ENCODE measurements at regions not wholly inside any gene's neighbourhood (a gene's known extent, or its start where the extent isn't known, plus 50 kb on each side); places are given as distances from the start of the nearest gene placed in this dataset.

DNA sequence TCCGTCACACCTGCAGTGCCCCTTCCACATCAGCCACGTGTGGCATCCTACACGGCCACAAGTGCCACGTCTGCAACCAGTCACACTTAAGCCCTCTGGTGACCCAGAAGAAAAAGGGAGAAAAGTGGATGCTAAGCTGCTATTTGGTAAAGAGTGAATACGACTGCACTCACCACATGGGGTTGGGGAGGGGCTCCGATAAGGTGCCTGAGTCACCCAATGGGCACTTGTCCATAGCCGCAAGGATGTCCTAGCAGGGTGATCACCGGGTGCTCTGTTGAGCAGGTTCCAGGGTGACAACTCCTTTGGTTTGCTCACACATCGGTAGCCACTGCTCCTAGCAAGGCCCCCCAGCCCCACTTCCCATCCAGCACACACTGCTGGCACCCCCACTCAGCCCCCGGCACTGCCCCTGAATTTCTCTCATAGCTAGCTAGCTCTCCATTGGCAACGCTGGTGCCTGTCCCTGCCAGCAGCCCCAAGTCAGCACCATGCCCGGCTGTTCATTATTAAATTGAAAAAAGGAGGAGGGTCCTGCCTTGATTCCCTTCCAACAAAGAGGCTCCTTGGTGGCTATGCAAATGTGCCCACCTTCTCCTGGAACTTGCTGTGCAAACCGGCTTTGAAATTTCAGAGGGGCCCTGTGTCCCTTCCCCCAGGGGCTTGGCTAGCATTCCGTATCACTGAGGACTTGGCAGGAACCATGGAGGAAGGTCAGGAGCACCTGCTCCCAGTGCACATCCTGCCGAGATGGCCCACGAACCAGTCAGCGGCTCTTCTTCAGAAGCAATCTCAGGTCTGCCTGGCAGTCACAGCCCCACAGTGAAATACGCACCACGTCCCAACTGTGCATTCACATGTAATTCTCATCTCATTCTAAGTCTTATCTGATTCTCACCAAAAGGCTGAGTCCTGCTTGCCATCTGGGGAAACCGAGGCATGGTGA is 227.7 kb upstream of the DIO3 start:
- no TSS peak for BruUV-seq (replicated peaks)
- POLR2A ChIA-PET = no interaction called here
- Histone ChIP-seq H3K4me2 (ENCODE audit: insufficient read depth, low read length) (no peak overlapping the region), H3K27me3 (ENCODE audit: control insufficient read depth in 2 of 2, insufficient read depth in 2 of 2, low read length in 2 of 2) (no peaks in the 10 kb centered on the region), H3K9me3 (replicated peaks; ENCODE audit: control insufficient read depth, insufficient read depth, low read length) (no peaks in the 10 kb centered on the region), H3K27ac (ENCODE audit: insufficient read depth, low read depth, low read length) (no peak overlapping the region), H3K36me3 (ENCODE audit: control insufficient read depth in 2 of 2, extremely low read depth in 1 of 2, insufficient read depth in 2 of 2, low read length in 2 of 2) (no peaks in the 10 kb centered on the region), H3K9ac (replicated peaks; ENCODE audit: extremely low read depth, insufficient read depth, low read length) (no peak overlapping the region), H4K20me1 (replicated peaks; ENCODE audit: control insufficient read depth, extremely low read depth, insufficient read depth, low read length) (no peaks in the 10 kb centered on the region), H3K79me2 (ENCODE audit: control insufficient read depth, insufficient read depth, low read length) (no peaks in the 10 kb centered on the region), H3K4me1 (ENCODE audit: control insufficient read depth, extremely low read depth, insufficient read depth, low read length) (no peaks in the 10 kb centered on the region), H3K9me1 (replicated peaks; ENCODE audit: control insufficient read depth, extremely low read depth, insufficient read depth, low read length) (no peaks in the 10 kb centered on the region), H3K4me3 (replicated peaks in 1 of 3; ENCODE audit: insufficient read depth in 1 of 3, low read depth in 1 of 3, low read length in 3 of 3) (no peak overlapping the region), H2AFZ (ENCODE audit: low read depth, low read length) (no peak overlapping the region)
- intact Hi-C loops (cut with micrococcal nuclease) = no loop called here
- dilution Hi-C loops (cut with MboI; ENCODE audit: extremely low pct_ligation_motif_present, low sequenced_read_pairs) = no loop called here
- CTCF ChIA-PET = interaction anchor here (0.6 kb wide), 1 partner anchor 249 kb away, joined by 4 read pairs; no protein-coding TSS in a partner anchor
- DNase-seq (ENCODE audit: low read depth, low spot score) = no peak
- no peak for FAIRE-seq
- TF ChIP-seq JUN (IDR thresholded peaks at IDR 0.05; ENCODE audit: borderline replicate concordance, insufficient read depth, insufficient read length, low read depth) (no peak), GATA2 (IDR thresholded peaks at IDR 0.05; ENCODE audit: insufficient read depth, insufficient read length, low read depth, low read length) (no peak), POLR2A (IDR thresholded peaks at IDR 0.05; ENCODE audit: low read depth, low read length) (no peak), MYC (IDR thresholded peaks at IDR 0.05; ENCODE audit: low read depth, low read length) (no peak), EZH2 (IDR thresholded peaks at IDR 0.05; ENCODE audit: borderline replicate concordance, low read depth, low read length, severe bottlenecking) (no peak), FOS (IDR thresholded peaks at IDR 0.05; ENCODE audit: borderline replicate concordance, insufficient read depth, low read length) (no peak)
- TF ChIP-seq, protein P1, sequence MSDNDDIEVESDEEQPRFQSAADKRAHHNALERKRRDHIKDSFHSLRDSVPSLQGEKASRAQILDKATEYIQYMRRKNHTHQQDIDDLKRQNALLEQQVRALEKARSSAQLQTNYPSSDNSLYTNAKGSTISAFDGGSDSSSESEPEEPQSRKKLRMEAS (IDR thresholded peaks at IDR 0.05; ENCODE audit: insufficient read depth, insufficient read length) = no peak
- TF ChIP-seq, protein P2, sequence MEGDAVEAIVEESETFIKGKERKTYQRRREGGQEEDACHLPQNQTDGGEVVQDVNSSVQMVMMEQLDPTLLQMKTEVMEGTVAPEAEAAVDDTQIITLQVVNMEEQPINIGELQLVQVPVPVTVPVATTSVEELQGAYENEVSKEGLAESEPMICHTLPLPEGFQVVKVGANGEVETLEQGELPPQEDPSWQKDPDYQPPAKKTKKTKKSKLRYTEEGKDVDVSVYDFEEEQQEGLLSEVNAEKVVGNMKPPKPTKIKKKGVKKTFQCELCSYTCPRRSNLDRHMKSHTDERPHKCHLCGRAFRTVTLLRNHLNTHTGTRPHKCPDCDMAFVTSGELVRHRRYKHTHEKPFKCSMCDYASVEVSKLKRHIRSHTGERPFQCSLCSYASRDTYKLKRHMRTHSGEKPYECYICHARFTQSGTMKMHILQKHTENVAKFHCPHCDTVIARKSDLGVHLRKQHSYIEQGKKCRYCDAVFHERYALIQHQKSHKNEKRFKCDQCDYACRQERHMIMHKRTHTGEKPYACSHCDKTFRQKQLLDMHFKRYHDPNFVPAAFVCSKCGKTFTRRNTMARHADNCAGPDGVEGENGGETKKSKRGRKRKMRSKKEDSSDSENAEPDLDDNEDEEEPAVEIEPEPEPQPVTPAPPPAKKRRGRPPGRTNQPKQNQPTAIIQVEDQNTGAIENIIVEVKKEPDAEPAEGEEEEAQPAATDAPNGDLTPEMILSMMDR (IDR thresholded peaks at IDR 0.05; ENCODE audit: extremely low read depth in 1 of 2, insufficient read depth in 1 of 2, low read depth in 1 of 2, low read length in 2 of 2) = no peak

Measured in endothelial cell of umbilical vein (primary cell).